HUES48 (cell line): ENCODE measurements at regions not wholly inside any gene's neighbourhood (a gene's known extent, or its start where the extent isn't known, plus 50 kb on each side); places are given as distances from the start of the nearest gene placed in this dataset.
"Not testable (repeated sequence)": the region's sequence is repeated elsewhere in the genome, so short reads cannot be mapped to it uniquely, and the experiment has no call there.

Experiments
- H3K27ac ChIP-seq: one replicate; pipeline ENCODE4 v1.7.0; 2013; ENCODE audit warnings: low read depth, low read length, inconsistent platforms
- H3K27me3 ChIP-seq: 2 replicates; pipeline ENCODE4 v1.6.1; 2013; ENCODE audit warnings: mild to moderate bottlenecking, low read length; ENCODE audit not compliant: control insufficient read depth, insufficient read depth
- H3K36me3 ChIP-seq: 2 replicates; pipeline ENCODE4 v1.6.1; 2013; ENCODE audit warnings: low read length; ENCODE audit not compliant: control insufficient read depth, insufficient read depth
- H3K4me1 ChIP-seq: 2 replicates; pipeline ENCODE4 v1.6.1; 2013; ENCODE audit warnings: mild to moderate bottlenecking, low read length; ENCODE audit not compliant: control insufficient read depth, insufficient read depth
- H3K4me3 ChIP-seq: 2 replicates; pipeline ENCODE4 v1.5.1; 2013; ENCODE audit warnings: mild to moderate bottlenecking, low read depth, low read length
- H3K9ac ChIP-seq: 2 replicates; pipeline ENCODE4 v1.6.1; 2013; ENCODE audit warnings: mild to moderate bottlenecking, low read depth, low read length, moderate library complexity
- H3K9me3 ChIP-seq: 2 replicates; pipeline ENCODE4 v1.6.1; 2013; ENCODE audit warnings: low read length; ENCODE audit not compliant: control insufficient read depth, insufficient read depth

GRCh38 chr14:85063747-85064146 is 466.2 kb upstream of the FLRT2 start:
- Histone ChIP-seq H3K9ac (no peak overlapping the region), H3K4me1 (no peaks in the 10 kb centered on the region), H3K4me3 (no peak overlapping the region), H3K27me3 (no peaks in the 10 kb centered on the region), H3K36me3 (no peaks in the 10 kb centered on the region), H3K27ac (no peak overlapping the region), H3K9me3 (no peaks in the 10 kb centered on the region)

GRCh38 chr14:85071447-85071846 is 458.5 kb upstream of the FLRT2 start:
- H3K4me3 ChIP-seq, result no peak overlapping the region
- H3K27ac ChIP-seq, result no peak overlapping the region
- no peak overlapping the region for H3K9ac ChIP-seq
- H3K36me3 ChIP-seq, result no peaks in the 10 kb centered on the region
- no peaks in the 10 kb centered on the region for H3K9me3 ChIP-seq
- H3K27me3 ChIP-seq, result no peaks in the 10 kb centered on the region
- H3K4me1 ChIP-seq, result no peaks in the 10 kb centered on the region

- Histone ChIP-seq H3K4me1 (no peaks in the 10 kb centered on the region), H3K27me3 (no peaks in the 10 kb centered on the region), H3K36me3 (no peaks in the 10 kb centered on the region), H3K27ac (no peak overlapping the region), H3K9ac (no peak overlapping the region), H3K4me3 (no peak overlapping the region), H3K9me3 (no peaks in the 10 kb centered on the region)
Observed at GRCh38 chr14:85074955-85075354, 455.0 kb upstream of the FLRT2 start.

- Histone ChIP-seq H3K4me1 (no peaks in the 10 kb centered on the region), H3K4me3 (no peak overlapping the region), H3K36me3 (no peaks in the 10 kb centered on the region), H3K27ac (no peak overlapping the region), H3K27me3 (no peaks in the 10 kb centered on the region), H3K9me3 (no peaks in the 10 kb centered on the region), H3K9ac (no peak overlapping the region)
Observed at GRCh38 chr14:85075694-85076476, 454.1 kb upstream of the FLRT2 start.

- H3K36me3 ChIP-seq, H3K27ac ChIP-seq, H3K9ac ChIP-seq, H3K4me1 ChIP-seq, H3K9me3 ChIP-seq, H3K27me3 ChIP-seq, H3K4me3 ChIP-seq: not testable (repeated sequence)
Observed at GRCh38 chr14:85077716-85078115, 452.2 kb upstream of the FLRT2 start.

- Histone ChIP-seq H3K9ac (no peak overlapping the region), H3K4me1 (no peaks in the 10 kb centered on the region), H3K4me3 (no peak overlapping the region), H3K27ac (no peak overlapping the region), H3K9me3 (no peaks in the 10 kb centered on the region), H3K36me3 (no peaks in the 10 kb centered on the region), H3K27me3 (no peaks in the 10 kb centered on the region)
Observed at GRCh38 chr14:85079842-85080730, 449.9 kb upstream of the FLRT2 start.

GRCh38 chr14:85084344-85084743 is 445.6 kb upstream of the FLRT2 start:
- no peaks in the 10 kb centered on the region for H3K36me3 ChIP-seq
- H3K9me3 ChIP-seq, result no peaks in the 10 kb centered on the region
- H3K9ac ChIP-seq, result no peak overlapping the region
- no peak overlapping the region for H3K27ac ChIP-seq
- no peaks in the 10 kb centered on the region for H3K27me3 ChIP-seq
- H3K4me3 ChIP-seq, result no peak overlapping the region
- no peaks in the 10 kb centered on the region for H3K4me1 ChIP-seq

GRCh38 chr14:85085981-85086380 is 444.0 kb upstream of the FLRT2 start:
- H3K36me3 ChIP-seq, result no peaks in the 10 kb centered on the region
- H3K4me3 ChIP-seq, result no peak overlapping the region
- H3K4me1 ChIP-seq, result no peaks in the 10 kb centered on the region
- no peak overlapping the region for H3K9ac ChIP-seq
- H3K9me3 ChIP-seq, result no peaks in the 10 kb centered on the region
- H3K27ac ChIP-seq, result no peak overlapping the region
- no peaks in the 10 kb centered on the region for H3K27me3 ChIP-seq

- Histone ChIP-seq H3K4me1 (no peaks in the 10 kb centered on the region), H3K27ac (no peak overlapping the region), H3K4me3 (no peak overlapping the region), H3K27me3 (no peaks in the 10 kb centered on the region), H3K9me3 (no peaks in the 10 kb centered on the region), H3K9ac (no peak overlapping the region), H3K36me3 (no peaks in the 10 kb centered on the region)
Observed at GRCh38 chr14:85087201-85087600, 442.7 kb upstream of the FLRT2 start.

GRCh38 chr14:85088192-85088591 is 441.8 kb upstream of the FLRT2 start:
- Histone ChIP-seq H3K4me1 (no peaks in the 10 kb centered on the region), H3K27me3 (no peaks in the 10 kb centered on the region), H3K4me3 (no peak overlapping the region), H3K27ac (no peak overlapping the region), H3K36me3 (no peaks in the 10 kb centered on the region), H3K9me3 (no peaks in the 10 kb centered on the region), H3K9ac (no peak overlapping the region)

GRCh38 chr14:85090681-85091080 is 439.3 kb upstream of the FLRT2 start:
- Histone ChIP-seq H3K9me3 (no peaks in the 10 kb centered on the region), H3K4me3 (no peak overlapping the region), H3K27ac (no peak overlapping the region), H3K27me3 (no peaks in the 10 kb centered on the region), H3K36me3 (no peaks in the 10 kb centered on the region), H3K9ac (no peak overlapping the region), H3K4me1 (no peaks in the 10 kb centered on the region)
